ENCODE measurements at regions not wholly inside any gene's neighbourhood (a gene's known extent, or its start where the extent isn't known, plus 50 kb on each side); places are given as distances from the start of the nearest gene placed in this dataset.
"Not testable (repeated sequence)": the region's sequence is repeated elsewhere in the genome, so short reads cannot be mapped to it uniquely, and the experiment has no call there.

GRCh38 chr5:152056931-152057330 is 132.3 kb upstream of the GLRA1 start:
- DNase-seq: no peak

- no peak for DNase-seq
Observed at GRCh38 chr5:152052470-152052869, 127.8 kb upstream of the GLRA1 start.

- no peak for DNase-seq
Observed at GRCh38 chr5:152051499-152052454, 127.1 kb upstream of the GLRA1 start.

GRCh38 chr5:152046361-152046760 is 121.7 kb upstream of the GLRA1 start:
- no peak for DNase-seq

- not testable (repeated sequence) for DNase-seq
Observed at GRCh38 chr5:152038856-152039255, 114.2 kb upstream of the GLRA1 start.

GRCh38 chr5:152026328-152027024 is 101.8 kb upstream of the GLRA1 start:
- not testable (repeated sequence) for DNase-seq

- DNase-seq: no peak
Observed at GRCh38 chr5:152016421-152016820, 91.8 kb upstream of the GLRA1 start.

GRCh38 chr5:152007653-152008335 is 83.1 kb upstream of the GLRA1 start:
- no peak for DNase-seq

GRCh38 chr5:152004095-152004494 is 79.4 kb upstream of the GLRA1 start:
- no peak for DNase-seq

Data from hypothalamus (tissue), 51 donors.